Smooth muscle cell (in vitro differentiated cells): ENCODE measurements at regions not wholly inside any gene's neighbourhood (a gene's known extent, or its start where the extent isn't known, plus 50 kb on each side); places are given as distances from the start of the nearest gene placed in this dataset.

Experiments
- DNase-seq: peaks from one replicate; lab custom pipeline; 2025; ENCODE audit not compliant: unreplicated experiment; lab: John Stamatoyannopoulos, UW
- H2AFZ ChIP-seq: fragments of 200-600 bp; sonication (generic); 2 replicates; pipeline ENCODE4 v1.6.0; 2016; ENCODE audit warnings: antibody characterized with exemption, low read depth, mild to moderate bottlenecking
- H3F3A ChIP-seq: fragments of 200-600 bp; sonication (generic); 2 replicates; pipeline ENCODE4 v1.6.0; 2017; ENCODE audit warnings: antibody characterized with exemption, low read depth
- H3K27ac ChIP-seq: fragments of 200-600 bp; sonication (generic); 2 replicates; pipeline ENCODE4 v1.5.1; 2016; ENCODE audit warnings: low read depth, mild to moderate bottlenecking
- H3K27me3 ChIP-seq: fragments of 200-600 bp; sonication (generic); 2 replicates; pipeline ENCODE4 v1.6.1; 2016; ENCODE audit warnings: low read depth, mild to moderate bottlenecking
- H3K36me3 ChIP-seq: fragments of 200-600 bp; sonication (generic); 2 replicates; pipeline ENCODE4 v1.5.1; 2016; ENCODE audit warnings: low read depth
- H3K4me1 ChIP-seq: fragments of 200-600 bp; sonication (generic); 2 replicates; pipeline ENCODE4 v1.5.1; 2016; ENCODE audit warnings: low read depth
- H3K4me2 ChIP-seq: fragments of 200-600 bp; sonication (generic); 2 replicates; pipeline ENCODE4 v1.6.0; 2016; ENCODE audit warnings: mild to moderate bottlenecking
- H3K4me3 ChIP-seq: fragments of 200-600 bp; sonication (generic); 2 replicates; pipeline ENCODE4 v1.5.1; 2016; ENCODE audit warnings: mild to moderate bottlenecking
- H3K79me2 ChIP-seq: fragments of 200-600 bp; sonication (generic); 2 replicates; pipeline ENCODE4 v1.6.0; 2016; ENCODE audit warnings: low read depth, mild to moderate bottlenecking
- H3K9ac ChIP-seq: fragments of 200-600 bp; sonication (generic); 2 replicates; pipeline ENCODE4 v1.6.0; 2016; ENCODE audit warnings: low read depth
- H3K9me3 ChIP-seq: fragments of 200-600 bp; sonication (generic); replicated peaks from 2 replicates; pipeline ENCODE4 v1.5.1; 2016; ENCODE audit warnings: low read depth
- H4K20me1 ChIP-seq: fragments of 200-600 bp; sonication (generic); 2 replicates; pipeline ENCODE4 v1.6.0; 2016; ENCODE audit warnings: low read depth
- WGBS: methylation state at CpG from one replicate; pipeline ENCODE4 v1.1.7; 2016; ENCODE audit warnings: low lambda C conversion rate; 5-methylcytosine and 5-hydroxymethylcytosine counted together
- TF ChIP-seq, protein P1 (sequence below): fragments of 200-600 bp; sonication (generic); IDR thresholded peaks from 2 replicates; pipeline ENCODE4 v1.5.1; 2017; ENCODE audit warnings: borderline replicate concordance, mild to moderate bottlenecking, antibody characterized with exemption; ENCODE audit not compliant: insufficient read depth, poor library complexity, severe bottlenecking

DNA sequence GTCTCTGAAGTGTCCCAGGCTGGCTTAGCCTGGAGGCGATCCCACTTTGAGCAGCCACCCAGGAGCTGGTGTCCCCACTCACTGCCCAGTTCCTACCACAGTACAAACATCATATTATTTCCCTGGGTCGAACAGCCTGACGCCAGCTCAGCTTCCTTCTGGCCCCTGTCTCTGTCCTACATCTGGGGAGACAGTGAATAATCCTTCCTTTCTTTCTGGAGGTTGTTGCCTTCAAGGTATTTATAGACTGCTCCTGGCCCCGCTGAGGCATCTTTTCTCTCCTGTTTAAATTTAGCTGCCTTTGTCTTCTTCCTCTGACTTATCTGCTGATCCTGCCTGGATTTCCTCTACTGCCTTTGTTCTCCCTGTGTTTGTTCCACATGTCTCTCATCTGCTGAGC lies 56.8 kb upstream of the LRRC55 start:
- H3K27me3 ChIP-seq, result no peaks in the 10 kb centered on the region

DNA sequence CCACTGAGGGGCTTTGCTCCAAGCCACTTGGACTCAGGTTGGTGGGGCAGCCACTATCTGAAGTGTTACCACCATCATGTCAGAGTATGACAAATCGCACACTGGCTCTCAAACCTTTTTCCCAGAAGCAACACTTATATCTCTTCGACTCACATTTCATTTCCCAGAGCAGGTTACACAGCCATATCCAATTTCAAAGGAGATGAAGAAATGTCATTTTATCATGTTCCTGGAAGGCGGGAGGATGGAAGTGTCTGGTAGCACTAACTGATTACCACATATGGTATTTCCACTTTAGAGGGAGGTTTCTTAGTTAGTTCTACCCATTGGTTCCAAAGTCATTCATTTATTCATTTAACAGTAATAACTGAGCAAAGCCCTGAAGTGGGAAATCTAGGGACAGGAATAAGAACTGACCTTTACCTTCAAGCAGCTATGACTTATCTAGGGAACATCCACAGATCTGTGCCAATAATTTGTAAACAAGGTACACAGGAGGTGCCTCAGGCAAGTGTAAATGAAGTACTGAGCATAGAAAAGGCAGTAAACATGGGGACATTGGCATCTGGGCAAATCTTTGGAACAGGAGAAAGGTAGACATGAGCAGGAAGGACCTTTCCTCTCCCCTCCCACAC lies 54.9 kb upstream of the LRRC55 start:
- H3K27me3 ChIP-seq, result no peaks in the 10 kb centered on the region
- H3K9ac ChIP-seq, result no peak overlapping the region
- no peak overlapping the region for H3K4me2 ChIP-seq
- no peak for DNase-seq
- no peaks in the 10 kb centered on the region for H3K36me3 ChIP-seq
- no peak overlapping the region for H3K4me3 ChIP-seq
- H3K4me1 ChIP-seq, result peaks cover 27% of the 10 kb centered on the region
- WGBS, result 68% methylated on average over 3 of the region's 3 CpGs
- no peaks in the 10 kb centered on the region for H3K9me3 ChIP-seq
- no peaks in the 10 kb centered on the region for H3F3A ChIP-seq
- no peak overlapping the region for H2AFZ ChIP-seq
- no peaks in the 10 kb centered on the region for H4K20me1 ChIP-seq
- TF ChIP-seq, protein P1, sequence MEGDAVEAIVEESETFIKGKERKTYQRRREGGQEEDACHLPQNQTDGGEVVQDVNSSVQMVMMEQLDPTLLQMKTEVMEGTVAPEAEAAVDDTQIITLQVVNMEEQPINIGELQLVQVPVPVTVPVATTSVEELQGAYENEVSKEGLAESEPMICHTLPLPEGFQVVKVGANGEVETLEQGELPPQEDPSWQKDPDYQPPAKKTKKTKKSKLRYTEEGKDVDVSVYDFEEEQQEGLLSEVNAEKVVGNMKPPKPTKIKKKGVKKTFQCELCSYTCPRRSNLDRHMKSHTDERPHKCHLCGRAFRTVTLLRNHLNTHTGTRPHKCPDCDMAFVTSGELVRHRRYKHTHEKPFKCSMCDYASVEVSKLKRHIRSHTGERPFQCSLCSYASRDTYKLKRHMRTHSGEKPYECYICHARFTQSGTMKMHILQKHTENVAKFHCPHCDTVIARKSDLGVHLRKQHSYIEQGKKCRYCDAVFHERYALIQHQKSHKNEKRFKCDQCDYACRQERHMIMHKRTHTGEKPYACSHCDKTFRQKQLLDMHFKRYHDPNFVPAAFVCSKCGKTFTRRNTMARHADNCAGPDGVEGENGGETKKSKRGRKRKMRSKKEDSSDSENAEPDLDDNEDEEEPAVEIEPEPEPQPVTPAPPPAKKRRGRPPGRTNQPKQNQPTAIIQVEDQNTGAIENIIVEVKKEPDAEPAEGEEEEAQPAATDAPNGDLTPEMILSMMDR, result no peak
- H3K27ac ChIP-seq, result no peak overlapping the region
- H3K79me2 ChIP-seq, result no peaks in the 10 kb centered on the region

More for the DNA sequence above, 56.8 kb upstream of the LRRC55 start:
- H3K9ac ChIP-seq, result no peak overlapping the region
- H3K27ac ChIP-seq, result no peak overlapping the region
- H3K4me1 ChIP-seq, result peaks cover 34% of the 10 kb centered on the region
- H3K4me3 ChIP-seq, result no peak overlapping the region
- H2AFZ ChIP-seq, result peak overlapping the region; percentile 47
- H4K20me1 ChIP-seq, result no peaks in the 10 kb centered on the region
- no peak overlapping the region for H3K4me2 ChIP-seq
- no peaks in the 10 kb centered on the region for H3K79me2 ChIP-seq
- 39% methylated on average over 4 of the region's 4 CpGs for WGBS
- no peaks in the 10 kb centered on the region for H3K36me3 ChIP-seq
- TF ChIP-seq, protein P1, result no peak
- no peaks in the 10 kb centered on the region for H3F3A ChIP-seq
- no peak for DNase-seq
- H3K9me3 ChIP-seq, result no peaks in the 10 kb centered on the region

DNA sequence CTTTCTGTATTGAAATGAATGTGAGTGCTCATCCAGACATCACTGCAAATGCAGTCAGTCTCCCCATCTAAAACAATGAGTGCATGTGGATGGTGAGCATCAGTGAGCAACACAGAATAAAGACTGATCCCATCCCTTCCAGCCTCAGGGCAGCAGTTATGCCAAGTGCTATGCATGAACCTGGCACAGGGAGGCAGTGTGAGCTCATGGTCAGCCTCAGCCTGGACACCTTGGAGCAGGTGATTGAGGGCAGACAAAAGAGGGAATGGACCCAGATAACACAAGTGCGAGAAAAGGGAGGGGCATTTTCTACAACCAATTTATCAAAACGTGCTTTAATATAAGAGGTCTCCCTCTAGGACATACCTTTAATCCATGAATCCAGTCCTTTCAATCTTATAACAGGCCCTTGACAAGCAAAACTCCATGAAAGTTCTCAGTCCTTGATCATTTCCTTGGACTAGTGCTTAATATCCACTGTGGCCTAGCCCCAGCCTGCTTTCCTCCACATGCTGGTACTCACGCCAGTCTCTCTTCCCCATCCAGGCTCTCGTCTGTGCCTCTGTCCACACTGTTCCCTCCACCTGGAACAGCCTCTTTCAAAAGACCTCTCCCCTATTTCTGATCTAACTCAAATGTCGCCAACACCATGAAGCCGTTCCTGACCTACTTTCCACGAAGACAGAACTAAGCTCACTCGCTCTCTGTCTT lies 50.5 kb upstream of the LRRC55 start:
- H3K9ac ChIP-seq, result no peak overlapping the region
- no peak overlapping the region for H3K4me3 ChIP-seq
- no peaks in the 10 kb centered on the region for H3K9me3 ChIP-seq
- H3K27me3 ChIP-seq, result no peaks in the 10 kb centered on the region
- H3K79me2 ChIP-seq, result no peaks in the 10 kb centered on the region
- H3K4me1 ChIP-seq, result no peaks in the 10 kb centered on the region
- no peaks in the 10 kb centered on the region for H3K36me3 ChIP-seq
- TF ChIP-seq, protein P1, result peak; percentile 64
- no peak overlapping the region for H2AFZ ChIP-seq
- H3K27ac ChIP-seq, result no peak overlapping the region
- WGBS, result 78% methylated on average over 8 of the region's 8 CpGs
- no peak overlapping the region for H3K4me2 ChIP-seq
- DNase-seq, result no peak
- H3F3A ChIP-seq, result no peaks in the 10 kb centered on the region
- H4K20me1 ChIP-seq, result no peaks in the 10 kb centered on the region
